ENCODE measurements at regions not wholly inside any gene's neighbourhood (a gene's known extent, or its start where the extent isn't known, plus 50 kb on each side); places are given as distances from the start of the nearest gene placed in this dataset.
"Not testable (repeated sequence)": the region's sequence is repeated elsewhere in the genome, so short reads cannot be mapped to it uniquely, and the experiment has no call there.

GRCh38 chr5:89324990-89325389 lies 442.0 kb upstream of the MEF2C start:
- no peak overlapping the region for H3K4me3 ChIP-seq (ENCODE audit: low read length in 2 of 2)
- H3K4me1 Mint-ChIP-seq = no peaks in the 10 kb centered on the region
- CTCF ChIA-PET (ENCODE audit: partially characterized antibody) = no interaction called here

DNA sequence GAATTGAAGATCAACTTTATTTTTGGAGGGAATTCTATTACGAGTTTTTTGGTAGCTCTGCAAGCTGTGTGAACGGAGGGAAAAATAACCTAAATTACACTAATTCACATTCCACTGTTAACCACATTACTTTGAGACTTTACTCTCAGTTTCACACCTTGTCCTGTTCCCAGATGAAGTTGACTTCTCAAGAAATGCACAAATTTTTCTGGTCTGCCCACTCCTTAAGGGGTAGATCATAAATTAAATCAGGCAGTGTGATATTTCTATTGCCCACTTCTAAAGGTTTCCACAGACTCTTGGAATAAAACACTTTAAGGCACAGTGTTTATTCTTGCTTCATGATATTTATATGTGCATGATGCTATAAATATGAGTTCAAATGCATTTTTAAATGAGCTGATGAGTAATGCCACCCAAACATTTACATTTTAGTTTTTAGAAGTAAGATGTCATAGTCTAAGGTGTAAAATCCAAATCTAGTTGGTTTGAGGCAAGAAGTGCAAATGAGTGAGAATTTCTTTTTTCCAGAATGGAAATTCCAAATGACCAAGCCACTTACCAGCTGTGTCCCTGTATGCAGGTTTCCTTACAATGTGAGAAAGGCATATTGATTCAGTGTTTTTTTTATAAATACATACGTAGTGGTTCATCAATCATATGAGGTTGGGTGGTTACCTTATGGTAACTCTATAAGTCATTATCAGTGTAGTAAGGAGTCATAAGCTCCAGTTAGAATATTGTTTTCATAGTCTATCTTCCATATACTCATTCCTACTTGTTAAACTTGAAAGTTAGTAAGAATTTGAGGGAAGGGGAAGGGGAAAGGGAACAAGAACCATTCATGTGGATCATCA lies 437.7 kb upstream of the MEF2C start:
- no peaks in the 10 kb centered on the region for H3K36me3 Mint-ChIP-seq
- no peak overlapping the region for H3K27ac ChIP-seq (ENCODE audit: low read depth, low read length)
- CTCF ChIA-PET (ENCODE audit: partially characterized antibody) = no interaction called here

More at GRCh38 chr5:89324990-89325389, 442.0 kb upstream of the MEF2C start:
- POLR2A ChIA-PET (ENCODE audit: partially characterized antibody) = no interaction called here
- no peaks in the 10 kb centered on the region for H3K27me3 Mint-ChIP-seq
- Histone ChIP-seq H3K9me3 (ENCODE audit: control insufficient read depth in 1 of 2, low read length in 2 of 2) (no peaks in the 10 kb centered on the region), H3K27me3 (ENCODE audit: insufficient read depth, low read length) (no peaks in the 10 kb centered on the region), H3K27ac (ENCODE audit: low read depth, low read length) (no peak overlapping the region), H3K36me3 (ENCODE audit: insufficient read depth, low read length) (no peaks in the 10 kb centered on the region), H3K4me1 (ENCODE audit: insufficient read depth, low read length) (no peaks in the 10 kb centered on the region)
- H3K27ac Mint-ChIP-seq = no peak overlapping the region
- H3K36me3 Mint-ChIP-seq = no peaks in the 10 kb centered on the region
- no peak for DNase-seq
- H3K9me3 Mint-ChIP-seq = peaks cover 0 to 12% (median 4%) of the 10 kb centered on the region in 8 donors
- no peak overlapping the region for H3K4me3 Mint-ChIP-seq
- intact Hi-C loops (cut with micrococcal nuclease) = no loop called here

DNA sequence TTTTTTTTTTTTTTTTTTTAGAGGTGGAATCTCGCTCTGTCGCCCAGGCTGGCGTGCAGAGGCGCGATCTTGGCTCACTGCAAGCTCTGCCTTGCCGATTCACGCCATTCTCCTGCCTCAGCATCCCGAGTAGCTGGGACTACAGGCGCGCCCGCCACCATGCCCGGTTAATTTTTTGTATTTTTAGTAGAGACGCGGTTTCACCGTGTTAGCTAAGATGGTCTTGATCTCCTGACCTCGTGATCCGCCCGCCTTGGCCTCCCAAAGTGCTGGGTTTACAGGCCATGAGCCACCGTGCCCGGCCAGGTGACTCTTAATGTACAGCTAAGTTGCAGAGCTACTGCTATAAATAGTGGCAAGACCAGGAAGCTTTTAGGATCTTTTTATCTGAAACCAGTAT lies 434.9 kb upstream of the MEF2C start:
- POLR2A ChIA-PET (ENCODE audit: partially characterized antibody); H3K4me1 ChIP-seq (ENCODE audit: insufficient read depth, low read length); H3K9me3 Mint-ChIP-seq: not testable (repeated sequence)

More for the DNA sequence above, 437.7 kb upstream of the MEF2C start:
- no peaks in the 10 kb centered on the region for H3K4me1 Mint-ChIP-seq
- Histone ChIP-seq H3K36me3 (ENCODE audit: insufficient read depth, low read length) (no peaks in the 10 kb centered on the region), H3K4me1 (ENCODE audit: insufficient read depth, low read length) (no peaks in the 10 kb centered on the region), H3K4me3 (ENCODE audit: low read length in 2 of 2) (no peak overlapping the region), H3K27me3 (ENCODE audit: insufficient read depth, low read length) (no peaks in the 10 kb centered on the region), H3K9me3 (ENCODE audit: control insufficient read depth in 1 of 2, low read length in 2 of 2) (no peaks in the 10 kb centered on the region)
- no peak overlapping the region for H3K27ac Mint-ChIP-seq
- POLR2A ChIA-PET (ENCODE audit: partially characterized antibody) = no interaction called here
- intact Hi-C loops (cut with micrococcal nuclease) = no loop called here
- no peak for DNase-seq
- H3K4me3 Mint-ChIP-seq = no peak overlapping the region
- H3K27me3 Mint-ChIP-seq = no peaks in the 10 kb centered on the region
- peaks cover 2 to 7% (median 4%) of the 10 kb centered on the region in 8 donors for H3K9me3 Mint-ChIP-seq

DNA sequence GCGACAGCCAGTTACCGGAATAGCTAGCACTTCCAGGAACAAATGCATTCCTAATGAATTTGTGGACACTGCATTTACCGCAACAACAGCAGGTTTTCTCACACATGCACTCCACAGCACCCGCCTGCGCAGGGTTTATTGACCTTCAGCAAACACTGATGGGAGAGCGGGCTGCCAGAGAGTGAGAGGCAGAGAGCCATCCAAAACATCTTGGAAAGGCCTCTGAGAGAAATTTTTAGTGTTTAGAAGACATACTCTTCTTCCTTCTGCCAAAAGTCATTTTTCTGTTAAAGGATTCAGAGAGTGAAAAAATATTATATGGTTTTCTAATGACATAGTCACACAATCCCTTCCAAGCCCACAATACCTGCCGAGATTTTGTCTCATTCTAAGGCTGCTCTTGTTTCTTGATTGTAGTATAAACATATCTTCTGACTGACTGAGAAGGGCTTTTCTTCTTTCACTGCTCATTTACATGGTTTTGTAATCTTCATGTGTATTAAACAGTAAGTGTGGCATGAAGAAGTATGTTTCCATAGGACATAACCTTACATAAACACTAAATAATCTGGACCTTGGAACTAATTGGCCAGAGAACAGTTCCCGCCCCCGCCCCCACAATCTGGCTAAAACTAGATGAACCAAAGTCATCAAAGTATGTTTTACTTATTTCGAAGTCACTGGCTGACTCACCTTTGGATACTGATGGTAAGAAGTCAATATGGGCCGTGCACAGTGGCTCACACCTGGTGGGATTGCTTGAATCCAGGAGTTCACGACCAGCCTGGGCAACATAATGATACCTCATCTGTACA lies 432.5 kb upstream of the MEF2C start:
- ChIA-PET POLR2A (ENCODE audit: partially characterized antibody) (no interaction called here), CTCF (ENCODE audit: partially characterized antibody) (no interaction called here)
- H3K4me1 ChIP-seq (ENCODE audit: insufficient read depth, low read length) = no peaks in the 10 kb centered on the region
- H3K4me3 ChIP-seq (ENCODE audit: low read length in 2 of 2) = no peak overlapping the region
- Mint-ChIP-seq H3K27me3 (no peaks in the 10 kb centered on the region), H3K4me3 (no peak overlapping the region), H3K27ac (no peak overlapping the region), H3K4me1 (no peaks in the 10 kb centered on the region), H3K9me3 (peaks cover 0 to 8% (median 3%) of the 10 kb centered on the region in 8 donors), H3K36me3 (no peaks in the 10 kb centered on the region)
- H3K36me3 ChIP-seq (ENCODE audit: insufficient read depth, low read length) = no peaks in the 10 kb centered on the region
- intact Hi-C loops (cut with micrococcal nuclease) = no loop called here
- no peak overlapping the region for H3K27ac ChIP-seq (ENCODE audit: low read depth, low read length)
- H3K27me3 ChIP-seq (ENCODE audit: insufficient read depth, low read length) = no peaks in the 10 kb centered on the region
- no peak for DNase-seq
- no peaks in the 10 kb centered on the region for H3K9me3 ChIP-seq (ENCODE audit: control insufficient read depth in 1 of 2, low read length in 2 of 2)

More for the DNA sequence above, 434.9 kb upstream of the MEF2C start:
- H3K36me3 ChIP-seq (ENCODE audit: insufficient read depth, low read length); H3K4me1 Mint-ChIP-seq; H3K27me3 ChIP-seq (ENCODE audit: insufficient read depth, low read length); DNase-seq; H3K36me3 Mint-ChIP-seq; H3K27ac Mint-ChIP-seq; H3K27me3 Mint-ChIP-seq; intact Hi-C loops (cut with micrococcal nuclease); H3K4me3 Mint-ChIP-seq; H3K27ac ChIP-seq (ENCODE audit: low read depth, low read length); H3K4me3 ChIP-seq (ENCODE audit: low read length in 2 of 2); H3K9me3 ChIP-seq (ENCODE audit: control insufficient read depth in 1 of 2, low read length in 2 of 2); CTCF ChIA-PET (ENCODE audit: partially characterized antibody): not testable (repeated sequence)

- no peak overlapping the region for H3K4me3 Mint-ChIP-seq
- ChIA-PET CTCF (ENCODE audit: partially characterized antibody) (no interaction called here), POLR2A (ENCODE audit: partially characterized antibody) (no interaction called here)
- DNase-seq = no peak
- Histone ChIP-seq H3K4me3 (ENCODE audit: low read length in 2 of 2) (no peak overlapping the region), H3K4me1 (ENCODE audit: insufficient read depth, low read length) (no peaks in the 10 kb centered on the region), H3K27me3 (ENCODE audit: insufficient read depth, low read length) (no peaks in the 10 kb centered on the region), H3K27ac (ENCODE audit: low read depth, low read length) (no peak overlapping the region), H3K36me3 (ENCODE audit: insufficient read depth, low read length) (no peaks in the 10 kb centered on the region), H3K9me3 (ENCODE audit: control insufficient read depth in 1 of 2, low read length in 2 of 2) (no peaks in the 10 kb centered on the region)
- no peaks in the 10 kb centered on the region for H3K27me3 Mint-ChIP-seq
- H3K36me3 Mint-ChIP-seq = no peaks in the 10 kb centered on the region
- H3K9me3 Mint-ChIP-seq = peaks cover 0 to 8% (median 4%) of the 10 kb centered on the region in 8 donors
- no peak overlapping the region for H3K27ac Mint-ChIP-seq
- intact Hi-C loops (cut with micrococcal nuclease) = no loop called here
- no peaks in the 10 kb centered on the region for H3K4me1 Mint-ChIP-seq
These were observed 431.0 kb upstream of the MEF2C start for GRCh38 chr5:89313804-89314588.

DNA sequence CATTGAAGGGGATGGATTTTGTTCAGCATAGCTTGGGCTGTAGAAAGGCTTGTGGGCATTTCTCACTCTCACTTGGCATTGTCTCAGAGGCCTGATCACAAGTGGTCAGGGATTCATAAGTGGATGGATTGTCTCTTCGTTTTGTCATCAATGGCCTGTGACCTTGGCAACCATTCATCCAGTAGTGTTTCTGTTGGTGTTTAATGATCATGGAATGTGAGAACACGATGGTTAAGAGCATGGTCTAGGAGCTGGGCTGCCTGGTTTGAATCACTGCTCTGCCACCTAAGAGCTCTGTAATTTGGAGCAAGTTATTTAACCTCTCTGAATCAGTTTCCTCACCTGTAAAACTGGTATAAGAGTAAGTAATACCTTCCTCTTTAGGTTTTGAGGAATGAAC lies 430.1 kb upstream of the MEF2C start:
- H3K4me1 ChIP-seq (ENCODE audit: insufficient read depth, low read length) = no peaks in the 10 kb centered on the region
- intact Hi-C loops (cut with micrococcal nuclease) = no loop called here
- H3K27me3 ChIP-seq (ENCODE audit: insufficient read depth, low read length) = no peaks in the 10 kb centered on the region
- Mint-ChIP-seq H3K27me3 (no peaks in the 10 kb centered on the region), H3K36me3 (no peaks in the 10 kb centered on the region), H3K4me1 (no peaks in the 10 kb centered on the region), H3K4me3 (no peak overlapping the region), H3K27ac (no peak overlapping the region), H3K9me3 (peaks cover 2 to 7% (median 4%) of the 10 kb centered on the region in 8 donors)
- no peaks in the 10 kb centered on the region for H3K36me3 ChIP-seq (ENCODE audit: insufficient read depth, low read length)
- ChIA-PET CTCF (ENCODE audit: partially characterized antibody) (no interaction called here), POLR2A (ENCODE audit: partially characterized antibody) (no interaction called here)
- H3K4me3 ChIP-seq (ENCODE audit: low read length in 2 of 2) = no peak overlapping the region
- H3K27ac ChIP-seq (ENCODE audit: low read depth, low read length) = no peak overlapping the region
- DNase-seq = no peak
- no peaks in the 10 kb centered on the region for H3K9me3 ChIP-seq (ENCODE audit: control insufficient read depth in 1 of 2, low read length in 2 of 2)

GRCh38 chr5:89309268-89309667 lies 426.3 kb upstream of the MEF2C start:
- no peaks in the 10 kb centered on the region for H3K36me3 ChIP-seq (ENCODE audit: insufficient read depth, low read length)
- no peaks in the 10 kb centered on the region for H3K27me3 ChIP-seq (ENCODE audit: insufficient read depth, low read length)
- no peak overlapping the region for H3K4me3 ChIP-seq (ENCODE audit: low read length in 2 of 2)
- no peak overlapping the region for H3K27ac ChIP-seq (ENCODE audit: low read depth, low read length)
- Mint-ChIP-seq H3K9me3 (peaks cover 0 to 8% (median 2%) of the 10 kb centered on the region in 8 donors), H3K4me3 (no peak overlapping the region), H3K36me3 (no peaks in the 10 kb centered on the region), H3K4me1 (no peaks in the 10 kb centered on the region), H3K27ac (no peak overlapping the region), H3K27me3 (no peaks in the 10 kb centered on the region)
- ChIA-PET CTCF (ENCODE audit: partially characterized antibody) (no interaction called here), POLR2A (ENCODE audit: partially characterized antibody) (no interaction called here)
- no peaks in the 10 kb centered on the region for H3K9me3 ChIP-seq (ENCODE audit: control insufficient read depth in 1 of 2, low read length in 2 of 2)
- DNase-seq = no peak
- H3K4me1 ChIP-seq (ENCODE audit: insufficient read depth, low read length) = no peaks in the 10 kb centered on the region
- intact Hi-C loops (cut with micrococcal nuclease) = no loop called here
